Limb (tissue), 2 donors: ENCODE measurements at regions not wholly inside any gene's neighbourhood (a gene's known extent, or its start where the extent isn't known, plus 50 kb on each side); places are given as distances from the start of the nearest gene placed in this dataset.
"Not testable (repeated sequence)": the region's sequence is repeated elsewhere in the genome, so short reads cannot be mapped to it uniquely, and the experiment has no call there.

Experiments
- DNase-seq, 2 donors: peaks; one replicate each; pipeline ENCODE4 v3.0.0-alpha.2; 2016; ENCODE audit errors: extremely low spot score in 2 of 2

- DNase-seq, result no peak
These were observed 396.3 kb upstream of the CHST9 start for GRCh38 chr18:27581296-27581904.

DNA sequence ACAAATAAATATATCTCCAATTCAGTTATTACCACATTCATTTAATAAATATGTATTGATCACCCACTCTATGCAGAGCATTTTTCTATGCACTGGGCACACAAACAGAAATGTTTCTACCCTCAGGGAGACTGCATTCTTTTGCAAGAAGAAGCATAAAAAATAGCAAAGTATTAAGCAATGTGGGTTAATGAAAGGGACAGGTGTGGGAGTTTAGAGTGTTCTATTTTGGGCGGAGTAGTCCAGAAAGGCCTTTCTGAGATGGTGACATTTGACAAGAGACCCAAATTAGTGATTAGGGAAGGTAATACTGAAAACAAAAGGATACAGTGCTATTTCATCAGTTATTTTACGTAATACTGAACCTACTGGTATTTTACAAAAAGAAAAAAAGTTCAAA, 394.3 kb upstream of the CHST9 start:
- DNase-seq, result no peak

DNA sequence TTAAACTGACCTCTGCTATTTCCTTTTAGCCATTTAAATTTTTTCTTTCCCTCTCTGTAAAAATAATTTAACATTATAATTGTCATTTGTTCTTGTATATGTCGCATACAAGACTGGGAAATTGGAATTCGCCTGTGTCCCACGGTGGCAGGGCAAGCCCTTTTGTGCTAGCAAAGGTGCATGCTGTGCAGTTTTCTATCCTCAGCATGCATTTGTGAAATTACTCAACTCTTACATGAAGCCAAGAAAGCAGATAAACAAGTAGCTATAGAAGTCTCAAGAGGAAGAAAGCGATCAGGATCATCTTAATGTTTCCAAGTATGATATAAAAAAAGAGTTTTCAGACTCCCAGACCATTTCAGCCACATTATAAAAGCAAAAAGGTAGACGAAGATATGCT, 392.6 kb upstream of the CHST9 start:
- DNase-seq, result no peak

GRCh38 chr18:27577265-27577664, 392.2 kb upstream of the CHST9 start:
- no peak for DNase-seq

GRCh38 chr18:27567434-27567833, 382.3 kb upstream of the CHST9 start:
- DNase-seq, result no peak

DNA sequence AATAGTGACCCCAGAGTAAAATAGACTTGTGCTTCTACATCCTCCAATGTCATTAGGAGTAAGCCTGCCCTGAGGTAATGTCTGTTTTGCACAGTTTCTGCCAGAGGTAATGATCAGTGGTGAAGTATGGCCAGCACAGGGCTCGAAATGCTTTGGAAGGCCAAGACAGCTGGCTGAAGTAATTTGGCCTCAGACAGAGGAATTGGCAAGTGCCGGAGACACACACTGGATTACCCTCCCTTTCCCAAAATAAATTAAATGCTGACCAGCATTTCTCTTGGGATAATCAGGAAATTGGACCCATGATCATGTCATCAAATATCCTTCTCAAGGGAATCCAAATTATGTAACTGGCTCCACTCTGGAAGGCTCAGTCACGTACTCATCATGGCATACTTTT, 379.0 kb upstream of the CHST9 start:
- DNase-seq, result no peak

DNA sequence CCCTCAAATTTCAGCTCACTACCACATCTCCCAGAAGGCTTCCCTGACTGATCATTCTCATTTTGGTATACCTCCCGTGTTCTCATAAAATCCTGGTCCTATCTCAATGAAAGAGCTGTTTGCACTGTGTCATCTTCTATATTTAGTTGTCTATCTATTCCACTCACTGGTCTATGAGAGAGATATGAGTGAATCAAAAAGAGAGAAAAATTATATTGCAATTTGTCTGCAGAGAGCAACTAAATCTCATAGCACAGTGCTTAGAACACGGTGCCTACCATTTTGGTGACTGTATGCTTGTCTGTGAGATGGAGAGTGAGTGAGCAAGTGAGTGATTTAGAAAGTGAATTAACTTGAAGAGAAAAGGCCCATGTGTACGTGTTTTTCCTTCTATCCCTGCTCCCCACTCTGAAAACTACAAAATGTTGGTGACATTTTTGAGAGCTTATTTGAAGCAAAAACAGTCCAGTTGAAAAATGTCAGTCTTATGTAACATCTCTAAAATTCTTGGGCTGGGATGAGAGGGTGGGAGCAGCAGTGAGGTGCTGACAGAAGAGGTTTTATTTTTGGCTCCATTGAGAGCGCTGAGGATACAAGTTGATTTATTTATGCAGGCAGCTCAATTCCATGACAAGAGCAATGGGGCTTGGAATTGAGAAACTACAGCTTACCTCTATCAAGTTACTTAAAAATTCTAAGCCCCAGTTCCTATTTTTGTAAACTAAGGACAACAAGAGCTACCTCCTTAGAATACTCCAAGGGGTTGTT, 373.5 kb upstream of the CHST9 start:
- no peak for DNase-seq

GRCh38 chr18:27556741-27557140, 371.6 kb upstream of the CHST9 start:
- no peak for DNase-seq

DNA sequence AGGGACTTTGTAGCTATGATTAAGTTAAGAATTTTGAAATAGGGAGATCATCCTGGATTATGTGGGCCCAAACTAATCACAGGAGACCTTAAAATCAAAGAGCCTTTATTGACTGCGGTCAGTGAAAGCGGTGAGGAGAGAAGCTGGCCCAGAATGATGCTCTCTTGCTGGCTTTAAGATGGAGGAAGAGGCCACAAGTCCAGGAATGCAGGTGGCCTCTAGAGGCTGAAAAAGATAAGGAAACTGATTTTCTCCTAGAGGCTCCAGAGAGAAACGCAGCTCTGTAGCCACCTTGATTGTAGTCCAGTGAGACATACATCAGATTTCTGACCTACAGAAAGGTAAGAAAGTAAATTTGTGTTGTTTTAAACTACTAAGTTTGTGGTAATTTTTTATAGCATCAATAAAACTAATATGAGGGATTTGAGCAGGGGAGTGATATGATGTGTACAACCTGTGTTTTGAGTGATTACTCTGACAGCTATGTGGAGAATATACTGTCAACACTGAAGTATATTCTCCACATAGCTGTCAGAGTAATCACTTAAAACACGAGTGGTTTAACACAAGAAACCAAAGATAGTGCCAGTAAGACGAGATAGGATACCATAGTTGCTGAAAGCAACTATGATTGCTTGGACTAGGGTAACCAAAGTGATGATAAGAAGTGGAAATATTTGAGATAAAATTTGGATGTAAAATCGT, 364.4 kb upstream of the CHST9 start:
- no peak for DNase-seq

DNA sequence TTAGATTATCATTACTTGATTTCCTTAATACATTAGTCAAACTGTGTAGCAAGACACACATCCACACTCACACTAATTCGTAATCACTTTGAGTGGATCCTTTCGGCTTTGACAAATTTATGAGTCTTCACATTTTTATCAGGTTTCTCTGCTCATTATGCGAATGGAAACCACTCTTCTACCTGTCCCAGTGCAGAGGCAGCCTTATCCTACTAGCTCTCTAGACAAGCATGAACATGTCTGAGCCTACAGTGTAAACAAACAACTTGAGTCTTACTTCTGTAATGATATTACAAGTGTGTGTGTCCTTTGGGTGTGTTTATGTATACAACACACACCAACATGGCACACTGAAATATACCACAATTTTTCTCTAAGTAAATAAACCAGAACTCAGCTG, 361.9 kb upstream of the CHST9 start:
- no peak for DNase-seq

GRCh38 chr18:27544206-27544605, 359.1 kb upstream of the CHST9 start:
- DNase-seq, result no peak

- no peak for DNase-seq
These were observed 356.2 kb upstream of the CHST9 start for GRCh38 chr18:27541293-27541692.

DNA sequence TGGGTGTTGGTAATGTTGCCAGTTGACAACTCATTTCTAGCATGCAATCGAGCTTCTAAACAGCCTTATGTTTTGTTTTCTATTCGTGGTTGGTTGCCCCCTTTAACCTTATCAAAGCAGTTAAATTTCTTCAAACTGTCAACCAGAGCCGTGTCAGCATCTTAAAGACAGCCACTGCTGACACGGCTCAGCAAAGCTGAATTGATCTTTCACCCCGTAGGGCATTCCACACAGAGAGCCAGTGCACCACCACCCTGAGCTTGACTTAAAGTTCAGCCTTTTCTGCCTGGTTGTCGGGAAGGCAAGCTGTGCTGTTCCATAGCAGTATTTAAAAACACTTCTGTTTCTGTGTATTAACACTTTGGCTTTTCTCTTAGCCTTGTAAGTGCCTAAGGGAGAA, 355.0 kb upstream of the CHST9 start:
- no peak for DNase-seq

GRCh38 chr18:27528925-27529521, 343.9 kb upstream of the CHST9 start:
- no peak for DNase-seq

GRCh38 chr18:27527856-27528255, 342.7 kb upstream of the CHST9 start:
- DNase-seq, result peak in 1 of 2 donors; percentile 32

DNA sequence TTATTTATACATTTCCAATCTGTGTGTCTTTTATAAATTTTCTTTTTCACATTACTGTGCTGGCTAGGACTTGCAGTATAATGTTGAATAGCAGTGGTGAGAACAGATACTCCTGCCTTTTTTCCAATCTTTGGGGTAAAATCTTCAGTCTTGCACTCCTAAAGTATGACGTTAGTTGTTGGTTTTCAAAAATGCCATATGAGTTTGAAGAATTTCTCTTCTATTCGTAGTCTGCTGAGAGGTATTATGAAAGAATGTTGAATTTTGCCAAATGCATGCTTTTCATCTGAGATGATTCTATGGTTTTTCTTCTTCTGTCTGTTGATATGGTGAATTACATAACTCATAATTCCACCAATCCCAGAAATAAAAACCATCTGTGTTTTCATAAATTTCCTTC, 335.3 kb upstream of the CHST9 start:
- no peak for DNase-seq

GRCh38 chr18:27510036-27510633, 325.0 kb upstream of the CHST9 start:
- DNase-seq, result not testable (repeated sequence)

DNA sequence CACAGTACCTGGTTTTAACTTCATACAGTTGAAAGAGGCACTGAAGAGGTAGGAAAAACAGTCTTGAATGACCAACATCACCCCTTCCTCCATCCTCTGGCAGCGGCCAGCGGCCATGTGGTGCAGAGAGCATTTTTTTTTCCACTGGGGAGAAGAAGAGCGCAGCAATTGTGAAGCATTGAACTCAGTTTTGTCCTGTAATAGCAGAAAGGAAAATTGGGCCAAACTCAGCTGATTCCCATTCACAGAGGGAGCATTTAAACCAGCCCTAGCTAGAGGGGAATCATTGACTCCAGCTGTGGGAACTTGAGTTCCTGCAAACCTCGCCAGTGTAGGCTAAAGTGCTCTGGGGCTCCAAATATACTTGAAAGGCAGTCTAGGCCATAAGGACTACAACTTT, 316.6 kb upstream of the CHST9 start:
- peak in 1 of 2 donors; percentile 13 for DNase-seq

GRCh38 chr18:27500531-27500930, 315.4 kb upstream of the CHST9 start:
- DNase-seq, result no peak

- DNase-seq, result no peak
These were observed 312.1 kb upstream of the CHST9 start for GRCh38 chr18:27497246-27497645.

DNA sequence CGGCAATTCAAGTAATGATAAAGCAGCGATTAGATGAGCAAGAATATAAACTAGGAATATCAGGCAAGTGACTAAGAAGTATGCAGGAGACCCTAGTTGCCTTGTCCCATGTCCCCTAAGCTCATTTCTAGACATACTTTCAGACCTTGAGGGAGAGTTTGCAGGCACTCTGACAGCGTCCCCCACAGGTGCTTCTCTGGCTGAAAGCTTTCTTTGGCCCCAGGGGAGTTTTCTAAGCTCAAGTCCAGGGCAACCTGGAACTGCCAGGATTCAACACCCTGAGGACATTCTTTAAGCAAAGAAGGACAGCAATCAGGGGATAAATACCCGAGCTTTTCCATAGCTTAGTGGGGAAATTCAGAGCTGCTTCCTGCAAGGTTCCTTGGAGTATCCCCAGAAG, 308.1 kb upstream of the CHST9 start:
- no peak for DNase-seq

DNA sequence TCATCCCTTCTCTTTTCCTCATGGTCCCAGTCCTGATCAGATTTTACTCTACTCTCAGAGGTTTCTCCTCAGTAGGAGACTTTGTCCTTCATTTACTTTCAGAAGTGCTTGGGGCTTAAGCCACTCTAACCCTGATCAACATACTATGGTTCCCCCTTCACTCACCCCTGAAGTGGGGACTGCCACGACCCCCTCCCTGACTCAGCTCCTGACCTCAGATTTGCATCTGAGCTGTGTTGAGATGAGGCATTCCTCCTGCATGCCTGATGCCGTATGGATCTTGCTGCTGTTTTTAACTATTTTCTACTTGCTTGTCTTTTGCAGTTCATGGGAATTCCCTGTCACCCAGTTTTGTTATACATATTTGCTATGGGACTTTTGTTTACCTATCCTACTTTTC, 306.7 kb upstream of the CHST9 start:
- no peak for DNase-seq
